Retinal pigment epithelial cell (primary cell): ENCODE measurements at regions not wholly inside any gene's neighbourhood (a gene's known extent, or its start where the extent isn't known, plus 50 kb on each side); places are given as distances from the start of the nearest gene placed in this dataset.
A peak's percentile ranks its signal among the peaks of the same experiment; 100 is the strongest.

ENCODE experiments used
- DNase-seq: peaks from one replicate; pipeline ENCODE4 v3.0.0-alpha.2; 2010; ENCODE audit warnings: low read depth
- H3K4me3 ChIP-seq: 2 replicates; pipeline ENCODE4 v1.5.1; 2011; ENCODE audit warnings: mild to moderate bottlenecking, low read length, control low read depth, moderate library complexity
- CTCF ChIP-seq: conservative IDR thresholded peaks from 2 replicates; pipeline ENCODE4 v1.5.1; 2011; ENCODE audit warnings: low read depth, low read length, control low read depth, inconsistent platforms

GRCh38 chr5:125574491-125575044 lies 828.1 kb upstream of the ZNF608 start:
- H3K4me3 ChIP-seq = no peak overlapping the region
- DNase-seq = no peak

GRCh38 chr5:125575171-125575890 lies 828.9 kb upstream of the ZNF608 start:
- peak overlapping the region; percentile 23 for H3K4me3 ChIP-seq
- no peak for TF ChIP-seq CTCF
- no peak for DNase-seq

More at GRCh38 chr5:125574491-125575044, 828.1 kb upstream of the ZNF608 start:
- no peak for TF ChIP-seq CTCF

DNA sequence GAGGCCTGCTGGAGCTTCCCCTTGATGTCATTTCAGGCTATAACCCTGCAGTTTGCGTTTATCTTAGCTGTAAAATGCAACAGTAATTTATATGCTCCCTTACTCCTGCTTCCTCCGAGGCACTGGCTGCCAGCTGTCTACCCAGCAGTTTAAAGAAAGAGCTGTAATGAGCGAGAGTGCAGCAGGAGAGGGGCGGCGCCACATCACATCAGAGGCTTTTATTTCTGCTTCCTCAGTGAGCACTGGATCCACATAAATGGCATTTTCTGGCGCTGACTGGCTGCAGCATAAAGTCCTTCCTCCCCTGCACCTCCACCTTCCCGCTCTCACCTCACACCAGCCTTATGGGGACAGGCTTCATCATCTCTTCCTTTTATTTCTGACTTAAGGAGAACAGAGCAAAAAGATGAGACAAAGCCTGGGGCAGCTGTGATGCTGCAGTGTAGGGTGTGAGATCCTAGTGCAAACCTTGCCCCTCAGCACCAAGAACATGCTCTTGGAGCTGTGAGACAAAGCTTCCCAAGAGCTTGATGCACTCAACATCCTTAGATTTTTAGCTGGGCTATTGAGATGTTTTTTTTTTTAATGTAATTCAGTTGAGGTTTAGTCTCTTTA lies 829.6 kb upstream of the ZNF608 start:
- peak overlapping the region; percentile 23 for H3K4me3 ChIP-seq
- TF ChIP-seq CTCF = no peak
- DNase-seq = peak; percentile 31

GRCh38 chr5:125576822-125577221 lies 830.4 kb upstream of the ZNF608 start:
- H3K4me3 ChIP-seq = no peak overlapping the region
- DNase-seq = no peak
- TF ChIP-seq CTCF = no peak

GRCh38 chr5:125578551-125578950 lies 832.1 kb upstream of the ZNF608 start:
- no peak for TF ChIP-seq CTCF
- no peak overlapping the region for H3K4me3 ChIP-seq
- DNase-seq = no peak

DNA sequence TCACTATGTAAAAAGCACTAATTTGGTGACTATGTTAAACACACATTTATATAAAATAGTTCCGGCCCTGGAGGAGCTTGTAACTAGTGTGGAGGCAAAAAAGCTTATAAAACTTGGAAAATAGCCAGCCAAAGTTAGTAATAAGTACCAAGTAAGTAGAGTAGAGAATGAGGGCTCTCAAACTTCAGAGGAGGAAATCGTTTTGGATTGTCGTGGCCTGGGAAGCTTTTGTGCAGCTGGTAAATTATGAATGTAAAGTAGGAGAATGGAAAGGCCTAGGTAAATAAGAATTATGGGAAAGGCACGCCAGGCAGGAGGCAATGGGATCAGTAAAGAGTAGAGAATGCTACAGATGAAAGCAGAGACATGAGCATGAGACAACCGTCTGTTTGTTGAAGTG lies 832.7 kb upstream of the ZNF608 start:
- no peak overlapping the region for H3K4me3 ChIP-seq
- no peak for TF ChIP-seq CTCF
- no peak for DNase-seq

DNA sequence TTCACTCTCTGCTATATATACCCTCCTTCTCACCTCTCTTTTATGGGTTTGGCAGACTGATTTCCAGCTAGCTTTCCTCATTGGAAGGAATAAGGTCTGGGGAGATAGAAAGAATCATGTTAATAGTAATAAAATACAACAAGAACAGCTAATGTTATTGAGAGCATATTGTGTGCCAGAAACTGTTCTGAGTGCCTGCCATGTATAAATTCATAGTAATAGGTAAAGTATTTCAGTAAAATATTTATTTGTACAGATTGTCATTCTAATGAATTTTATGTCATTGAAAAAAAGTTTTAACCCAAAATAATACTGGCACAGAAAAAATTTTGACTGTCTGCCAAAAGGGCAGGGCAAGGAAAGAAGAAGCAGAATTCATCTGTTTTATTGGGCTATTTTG lies 834.9 kb upstream of the ZNF608 start:
- DNase-seq = no peak
- H3K4me3 ChIP-seq = no peak overlapping the region
- TF ChIP-seq CTCF = no peak
